ENCODE measurements at regions not wholly inside any gene's neighbourhood (a gene's known extent, or its start where the extent isn't known, plus 50 kb on each side); places are given as distances from the start of the nearest gene placed in this dataset.

GRCh38 chr10:111131168-111131799 is 54.5 kb downstream of the ADRA2A start:
- no peak for DNase-seq (ENCODE audit: low read depth)

- DNase-seq (ENCODE audit: low read depth): no peak
Observed at GRCh38 chr10:111137007-111137406, 60.2 kb downstream of the ADRA2A start.

- DNase-seq (ENCODE audit: low read depth): no peak
Observed at GRCh38 chr10:111137587-111137986, 60.8 kb downstream of the ADRA2A start.

GRCh38 chr10:111138544-111138943 is 61.7 kb downstream of the ADRA2A start:
- no peak for DNase-seq (ENCODE audit: low read depth)

- DNase-seq (ENCODE audit: low read depth): no peak
Observed at GRCh38 chr10:111139567-111139966, 62.7 kb downstream of the ADRA2A start.

- DNase-seq (ENCODE audit: low read depth): no peak
Observed at GRCh38 chr10:111142092-111142768, 65.4 kb downstream of the ADRA2A start.

GRCh38 chr10:111146025-111146640 is 69.3 kb downstream of the ADRA2A start:
- DNase-seq (ENCODE audit: low read depth): no peak

- no peak for DNase-seq (ENCODE audit: low read depth)
Observed at GRCh38 chr10:111148025-111148424, 71.2 kb downstream of the ADRA2A start.

GRCh38 chr10:111148440-111148839 is 71.6 kb downstream of the ADRA2A start:
- no peak for DNase-seq (ENCODE audit: low read depth)

GRCh38 chr10:111150691-111151090 is 73.9 kb downstream of the ADRA2A start:
- no peak for DNase-seq (ENCODE audit: low read depth)

GRCh38 chr10:111151595-111152307 is 74.9 kb downstream of the ADRA2A start:
- no peak for DNase-seq (ENCODE audit: low read depth)

GRCh38 chr10:111156754-111157153 is 79.9 kb downstream of the ADRA2A start:
- DNase-seq (ENCODE audit: low read depth): no peak

GRCh38 chr10:111158595-111158994 is 81.8 kb downstream of the ADRA2A start:
- no peak for DNase-seq (ENCODE audit: low read depth)

GRCh38 chr10:111161109-111161874 is 84.5 kb downstream of the ADRA2A start:
- no peak for DNase-seq (ENCODE audit: low read depth)

- no peak for DNase-seq (ENCODE audit: low read depth)
Observed at GRCh38 chr10:111171183-111171582, 94.4 kb downstream of the ADRA2A start.

- no peak for DNase-seq (ENCODE audit: low read depth)
Observed at GRCh38 chr10:111175787-111176186, 99.0 kb downstream of the ADRA2A start.

- DNase-seq (ENCODE audit: low read depth): no peak
Observed at GRCh38 chr10:111177379-111177778, 100.5 kb downstream of the ADRA2A start.

- DNase-seq (ENCODE audit: low read depth): no peak
Observed at GRCh38 chr10:111179514-111179913, 102.7 kb downstream of the ADRA2A start.

GRCh38 chr10:111186358-111186757 is 109.5 kb downstream of the ADRA2A start:
- DNase-seq (ENCODE audit: low read depth): no peak

- no peak for DNase-seq (ENCODE audit: low read depth)
Observed at GRCh38 chr10:111187096-111187495, 110.3 kb downstream of the ADRA2A start.

- no peak for DNase-seq (ENCODE audit: low read depth)
Observed at GRCh38 chr10:111199587-111199986, 122.8 kb downstream of the ADRA2A start.
